NOMO-1 treated with DMSO at 0.1 percent for 48 hours (cell line): ENCODE measurements at regions not wholly inside any gene's neighbourhood (a gene's known extent, or its start where the extent isn't known, plus 50 kb on each side); places are given as distances from the start of the nearest gene placed in this dataset.
"Not testable (repeated sequence)": the region's sequence is repeated elsewhere in the genome, so short reads cannot be mapped to it uniquely, and the experiment has no call there.

Experiments used
- DNase-seq: peaks from one replicate; lab custom pipeline; 2025; ENCODE audit not compliant: unreplicated experiment; lab: John Stamatoyannopoulos, UW

GRCh38 chr15:29648415-29648814 lies 173.9 kb downstream of the TJP1 start:
- not testable (repeated sequence) for DNase-seq

GRCh38 chr15:29645841-29646240 lies 176.4 kb downstream of the TJP1 start:
- no peak for DNase-seq

GRCh38 chr15:29644361-29644760 lies 177.9 kb downstream of the TJP1 start:
- DNase-seq: not testable (repeated sequence)

GRCh38 chr15:29638781-29639180 lies 183.5 kb downstream of the TJP1 start:
- DNase-seq: no peak

GRCh38 chr15:29638011-29638410 lies 184.3 kb downstream of the TJP1 start:
- DNase-seq: no peak

GRCh38 chr15:29637555-29637954 lies 184.7 kb downstream of the TJP1 start:
- no peak for DNase-seq

GRCh38 chr15:29636921-29637320 lies 185.3 kb downstream of the TJP1 start:
- no peak for DNase-seq

GRCh38 chr15:29636140-29636539 lies 186.1 kb downstream of the TJP1 start:
- no peak for DNase-seq

GRCh38 chr15:29635513-29636098 lies 186.7 kb downstream of the TJP1 start:
- no peak for DNase-seq

- DNase-seq: no peak
These were observed 188.3 kb downstream of the TJP1 start for GRCh38 chr15:29633971-29634370.

GRCh38 chr15:29632671-29633406 lies 189.4 kb downstream of the TJP1 start:
- no peak for DNase-seq

GRCh38 chr15:29631076-29632070 lies 190.9 kb downstream of the TJP1 start:
- DNase-seq: peak; percentile 44

GRCh38 chr15:29624271-29624670 lies 198.0 kb downstream of the TJP1 start:
- DNase-seq: no peak

- DNase-seq: no peak
These were observed 199.1 kb downstream of the TJP1 start for GRCh38 chr15:29623116-29623639.

GRCh38 chr15:29622637-29623036 lies 199.6 kb downstream of the TJP1 start:
- DNase-seq: no peak

GRCh38 chr15:29621616-29622015 lies 200.7 kb downstream of the TJP1 start:
- no peak for DNase-seq

- no peak for DNase-seq
These were observed 203.7 kb downstream of the TJP1 start for GRCh38 chr15:29618586-29618985.

- DNase-seq: no peak
These were observed 205.8 kb downstream of the TJP1 start for GRCh38 chr15:29616512-29616911.

GRCh38 chr15:29615791-29616190 lies 206.5 kb downstream of the TJP1 start:
- DNase-seq: no peak

GRCh38 chr15:29613951-29614382 lies 208.3 kb downstream of the TJP1 start:
- DNase-seq: no peak

- no peak for DNase-seq
These were observed 209.6 kb downstream of the TJP1 start for GRCh38 chr15:29612701-29613100.
